NCI-H1105 treated with DMSO at 0.1 percent for 48 hours (cell line): ENCODE measurements at regions not wholly inside any gene's neighbourhood (a gene's known extent, or its start where the extent isn't known, plus 50 kb on each side); places are given as distances from the start of the nearest gene placed in this dataset.
"Not testable (repeated sequence)": the region's sequence is repeated elsewhere in the genome, so short reads cannot be mapped to it uniquely, and the experiment has no call there.

Experiments
- DNase-seq: peaks from one replicate; lab custom pipeline; 2025; lab: John Stamatoyannopoulos, UW

DNA sequence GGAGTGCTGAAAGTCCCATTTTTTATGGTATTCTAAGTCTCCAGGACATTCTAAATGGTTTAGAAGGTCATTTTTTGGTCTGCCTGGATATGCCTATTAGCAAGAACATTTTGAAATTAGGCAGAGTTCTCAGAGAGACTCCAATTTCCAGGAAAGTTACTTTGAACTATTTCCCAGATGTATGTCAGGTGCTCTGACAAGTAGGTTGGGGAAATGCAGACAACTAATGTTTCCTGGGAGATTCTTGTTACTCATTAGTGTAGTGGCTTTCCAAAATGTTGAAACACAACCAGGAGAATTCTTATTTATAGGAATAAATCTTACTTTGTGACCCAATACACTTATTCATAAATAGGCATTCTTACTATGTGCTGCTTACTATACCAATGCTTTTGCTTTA lies 268.4 kb downstream of the ZNF37A start:
- not testable (repeated sequence) for DNase-seq

DNA sequence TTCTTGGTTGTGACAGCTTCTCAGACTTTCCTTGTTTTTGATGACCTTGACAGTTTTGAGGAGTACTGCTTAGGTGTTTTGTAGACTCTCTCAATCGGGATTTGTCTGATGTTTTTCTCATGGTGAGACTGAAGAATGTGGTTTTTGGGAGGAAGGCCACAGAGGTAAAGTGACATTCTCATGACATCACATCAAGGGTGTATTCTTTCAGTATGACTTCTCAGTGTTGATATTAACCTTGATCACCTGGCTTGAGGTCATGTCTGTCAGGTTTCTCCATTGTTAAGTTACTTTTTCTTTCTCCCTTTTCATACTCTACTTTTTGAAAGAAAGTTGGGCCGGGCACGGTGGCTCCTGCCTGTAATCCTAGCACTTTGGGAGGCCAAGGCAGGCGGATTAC lies 269.9 kb downstream of the ZNF37A start:
- not testable (repeated sequence) for DNase-seq

DNA sequence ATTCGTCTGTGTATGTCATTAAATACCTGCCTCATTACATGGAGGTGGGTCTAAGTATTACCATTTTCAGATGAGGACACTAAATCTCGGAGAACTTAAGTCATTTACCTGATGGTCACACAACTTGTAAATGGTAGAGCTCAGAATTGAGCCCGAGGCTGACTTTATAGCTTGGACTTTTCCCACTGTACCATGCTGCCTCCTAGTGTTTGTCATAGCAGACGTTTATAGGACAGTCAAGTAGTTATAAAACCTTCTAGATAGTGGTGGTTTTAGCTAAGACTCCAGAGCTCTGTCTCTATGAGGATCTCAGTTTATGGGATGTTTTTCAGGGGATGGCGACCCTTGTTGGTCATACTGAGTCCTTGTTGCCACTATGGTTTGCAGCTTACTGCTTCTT lies 271.8 kb downstream of the ZNF37A start:
- peak; percentile 4 for DNase-seq

DNA sequence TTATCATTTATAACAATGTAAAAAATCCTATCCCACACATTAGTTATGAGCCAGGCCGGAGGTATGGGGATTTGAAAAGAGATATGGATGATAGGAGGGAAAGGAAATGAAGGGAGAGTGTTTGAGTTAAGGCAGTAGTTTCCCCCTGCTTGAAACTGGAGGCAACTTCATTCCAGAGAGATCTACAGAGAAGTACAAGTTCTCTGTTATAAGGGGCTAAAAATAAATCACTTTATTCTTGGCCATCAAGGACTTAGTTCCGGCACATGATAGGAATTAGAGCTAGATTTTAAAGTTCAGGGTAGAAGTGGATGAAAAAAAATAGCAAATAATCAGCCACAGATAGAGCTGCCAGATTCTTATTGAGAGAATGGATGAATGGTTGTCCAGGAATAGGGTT lies 289.7 kb downstream of the ZNF37A start:
- DNase-seq: not testable (repeated sequence)

DNA sequence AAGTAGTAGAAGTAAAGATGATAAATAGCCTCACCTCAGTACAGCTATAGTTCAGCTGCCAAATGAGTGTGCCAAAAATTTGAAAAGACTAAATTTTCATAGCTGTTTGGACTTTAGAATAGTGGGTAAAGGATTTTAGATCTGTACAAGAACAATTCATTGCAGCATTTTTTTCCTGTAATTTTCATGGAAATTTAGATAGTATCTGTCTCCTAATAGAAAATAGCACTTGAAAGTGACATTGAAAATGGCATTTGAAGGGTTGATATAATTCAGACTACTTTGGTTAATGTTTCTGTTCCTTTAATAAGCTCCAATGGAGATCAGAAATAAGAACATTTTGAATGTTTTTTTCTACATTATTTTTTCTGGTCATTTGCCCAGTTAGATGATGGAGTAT lies 292.7 kb downstream of the ZNF37A start:
- DNase-seq: not testable (repeated sequence)

DNA sequence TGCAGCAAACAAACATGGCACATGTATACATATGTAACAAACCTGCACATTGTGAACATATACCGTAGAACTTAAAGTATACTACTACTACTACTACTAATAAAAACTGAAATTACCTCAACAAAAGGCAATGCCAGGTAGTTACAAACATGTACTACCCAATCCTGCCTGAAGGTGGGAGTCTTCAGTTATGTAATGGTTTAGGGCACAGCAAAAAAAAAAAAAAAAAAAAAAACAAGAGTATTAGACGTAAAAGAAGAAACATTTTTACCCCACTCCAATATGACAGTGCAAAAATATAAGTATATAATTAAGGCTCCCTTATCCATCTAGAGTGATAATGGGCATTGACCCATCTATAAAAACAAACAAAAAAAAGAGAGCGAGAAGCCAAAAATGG lies 296.6 kb downstream of the ZNF37A start:
- not testable (repeated sequence) for DNase-seq

DNA sequence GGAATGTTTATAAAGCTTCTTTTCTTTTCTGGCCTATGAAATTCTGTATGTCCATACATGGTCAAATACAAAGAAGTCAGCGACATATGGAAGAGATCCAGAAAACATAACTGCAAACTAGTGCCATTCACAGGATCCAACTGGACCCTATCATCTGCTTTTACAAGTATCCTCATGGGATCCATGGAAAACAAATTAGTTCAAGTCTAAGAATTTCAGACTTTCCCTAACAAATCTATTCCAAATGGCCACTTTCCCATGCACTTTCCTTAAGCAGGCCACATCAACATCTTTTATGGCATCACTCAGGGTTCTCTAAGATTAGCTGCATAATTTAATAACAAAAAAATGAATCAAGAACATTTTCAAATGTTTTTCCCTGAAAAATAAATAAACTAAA lies 301.3 kb downstream of the ZNF37A start:
- DNase-seq: not testable (repeated sequence)

DNA sequence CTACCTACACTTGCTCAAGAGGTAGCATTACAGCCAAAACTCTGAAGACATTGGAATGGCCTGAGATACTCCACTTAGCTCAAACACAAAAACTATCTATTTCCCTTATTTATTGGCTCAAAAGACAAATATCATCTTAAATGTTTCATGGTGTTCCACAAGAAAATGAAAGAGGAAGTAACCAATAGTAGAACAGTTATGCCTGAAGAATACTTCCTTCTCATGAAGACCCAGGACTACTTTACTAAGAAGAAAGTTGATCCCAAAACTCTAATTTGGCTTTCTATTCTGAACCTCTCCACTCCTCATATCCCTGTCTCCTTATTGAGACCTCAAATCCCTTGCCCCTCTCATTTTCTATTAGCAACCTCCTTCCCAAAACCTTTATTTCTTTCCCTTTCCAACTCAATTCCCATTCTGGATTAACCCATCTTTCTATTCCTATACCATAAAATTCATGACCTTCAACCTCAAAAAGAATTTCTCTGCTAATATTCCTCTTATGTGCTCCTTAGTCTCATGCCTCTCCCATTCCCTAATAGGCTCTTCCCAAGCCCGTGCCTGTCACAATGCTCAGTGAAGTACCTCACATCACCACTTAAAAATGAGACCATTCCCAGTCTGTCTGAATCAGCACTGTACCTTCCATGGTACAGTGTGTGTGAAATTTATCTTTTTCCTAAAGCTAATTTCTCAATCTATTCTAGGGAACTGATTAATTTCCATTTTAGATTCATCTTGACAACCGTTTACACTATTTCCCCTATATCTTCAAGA lies 302.2 kb downstream of the ZNF37A start:
- not testable (repeated sequence) for DNase-seq

DNA sequence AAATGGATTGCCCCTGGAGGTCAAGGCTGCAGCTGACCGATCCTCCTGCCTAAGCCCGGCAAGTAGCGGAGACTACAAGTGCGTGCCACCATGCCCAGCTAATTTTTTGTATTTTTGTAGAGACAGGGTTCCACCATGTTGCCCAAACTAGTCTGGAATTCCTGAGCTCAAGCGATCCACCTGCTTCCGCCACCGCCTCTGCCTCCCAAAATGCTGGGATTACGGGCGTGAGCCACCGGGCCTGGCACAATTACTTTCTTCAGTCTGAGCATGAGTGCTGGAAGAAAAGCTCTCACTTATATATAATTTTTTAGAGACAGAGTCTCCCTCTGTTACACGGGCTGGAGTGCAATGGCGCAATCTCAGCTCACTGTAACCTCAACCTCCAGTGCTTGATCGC lies 307.4 kb downstream of the ZNF37A start:
- not testable (repeated sequence) for DNase-seq

DNA sequence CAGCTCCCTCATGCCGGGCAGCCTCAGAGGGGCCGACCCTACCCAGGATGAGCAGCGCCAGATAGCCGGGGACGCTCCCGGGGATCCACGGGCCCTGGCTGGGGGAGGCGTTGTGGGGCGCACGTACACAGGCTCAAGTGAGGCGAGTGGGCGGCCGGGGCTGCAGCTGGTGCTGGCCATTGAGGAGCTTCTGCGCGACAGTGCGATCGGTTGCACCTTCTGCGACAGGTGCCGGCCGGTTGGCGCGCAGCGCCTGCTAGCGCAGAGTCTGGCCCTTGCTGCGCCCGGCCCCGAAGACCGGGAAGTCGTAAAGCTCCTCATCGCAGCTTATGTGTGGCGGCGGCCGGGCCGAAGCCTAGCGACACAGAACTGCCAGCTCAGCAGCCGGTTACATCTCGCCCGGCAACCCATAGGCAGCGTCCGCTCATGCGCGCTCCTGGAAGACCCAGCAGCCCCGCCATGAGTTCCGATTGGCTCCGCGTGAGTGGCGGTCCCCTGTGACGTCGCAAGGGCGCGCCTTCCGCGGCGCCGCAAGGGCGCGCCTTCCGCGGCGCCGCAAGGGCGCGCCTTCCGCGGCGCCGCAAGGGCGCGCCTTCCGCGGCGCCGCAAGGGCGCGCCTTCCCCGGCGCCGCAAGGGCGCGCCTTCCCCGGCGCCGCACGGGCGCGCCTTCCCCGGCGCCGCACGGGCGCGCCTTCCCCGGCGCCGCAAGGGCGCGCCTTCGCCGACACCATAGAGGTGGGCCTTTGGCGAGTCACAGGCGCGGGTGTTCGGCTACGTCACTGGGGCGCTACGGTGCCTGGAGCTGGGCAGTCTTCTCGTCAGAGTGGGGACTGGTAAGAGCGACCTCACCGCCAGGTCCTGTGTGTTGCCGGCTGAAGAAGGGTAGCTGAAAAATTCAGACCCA lies 308.6 kb downstream of the ZNF37A start:
- DNase-seq: peak; percentile 80

DNA sequence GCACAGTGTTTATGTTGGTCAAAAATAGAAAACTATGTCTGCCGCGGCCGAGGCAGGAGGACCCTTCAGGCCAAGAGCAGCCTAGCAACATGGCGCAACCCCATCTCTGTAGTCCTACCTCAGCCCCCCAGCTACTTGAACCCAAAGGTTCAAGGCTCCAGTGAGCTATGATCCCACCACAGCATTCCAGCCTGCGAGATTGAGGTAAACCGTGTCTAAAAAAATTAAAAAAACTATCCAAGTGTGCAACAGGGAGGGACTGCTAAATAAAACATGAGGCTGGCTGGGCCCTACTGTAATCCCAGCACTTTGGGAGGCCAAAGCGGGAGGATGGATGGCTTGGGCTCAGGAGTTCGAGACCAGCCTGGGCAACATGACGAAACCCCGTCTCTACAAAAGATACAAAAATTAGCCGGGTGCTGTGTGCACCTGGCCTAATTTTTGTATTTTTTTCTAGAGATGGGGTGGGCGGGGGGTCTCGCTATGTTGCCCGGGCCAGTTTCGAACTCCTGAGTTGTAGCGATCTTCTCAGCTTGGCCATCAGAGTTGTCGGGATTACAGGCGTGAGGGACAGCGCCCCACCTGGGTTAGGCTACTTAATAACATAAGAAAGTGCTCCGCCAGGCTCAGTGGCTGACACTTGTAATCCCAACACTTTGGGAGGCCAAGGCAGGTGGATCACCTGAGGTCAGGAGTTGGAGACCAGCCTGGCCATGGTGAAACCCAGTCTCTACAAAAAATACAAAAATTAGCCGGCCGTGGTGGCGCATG lies 309.4 kb downstream of the ZNF37A start:
- DNase-seq: not testable (repeated sequence)

DNA sequence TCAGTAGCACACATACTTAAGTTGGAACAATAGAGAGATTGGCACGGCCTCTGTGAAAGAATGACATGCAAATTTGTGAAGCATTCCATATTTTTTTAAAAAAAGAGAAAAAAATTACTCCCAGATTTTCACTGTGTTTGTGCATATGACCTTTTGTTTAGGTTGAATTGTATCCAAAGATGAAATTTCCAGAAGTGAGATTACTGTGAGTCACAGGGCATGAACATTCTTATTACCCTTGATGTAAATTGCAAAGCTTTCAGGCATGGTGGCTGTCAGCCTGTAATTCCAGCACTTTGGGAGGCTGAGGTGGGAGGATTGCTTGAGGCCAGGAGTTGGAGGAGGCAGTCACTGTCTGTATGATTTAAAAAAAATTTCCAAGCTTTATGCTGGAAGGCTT lies 329.5 kb downstream of the ZNF37A start:
- DNase-seq: not testable (repeated sequence)

DNA sequence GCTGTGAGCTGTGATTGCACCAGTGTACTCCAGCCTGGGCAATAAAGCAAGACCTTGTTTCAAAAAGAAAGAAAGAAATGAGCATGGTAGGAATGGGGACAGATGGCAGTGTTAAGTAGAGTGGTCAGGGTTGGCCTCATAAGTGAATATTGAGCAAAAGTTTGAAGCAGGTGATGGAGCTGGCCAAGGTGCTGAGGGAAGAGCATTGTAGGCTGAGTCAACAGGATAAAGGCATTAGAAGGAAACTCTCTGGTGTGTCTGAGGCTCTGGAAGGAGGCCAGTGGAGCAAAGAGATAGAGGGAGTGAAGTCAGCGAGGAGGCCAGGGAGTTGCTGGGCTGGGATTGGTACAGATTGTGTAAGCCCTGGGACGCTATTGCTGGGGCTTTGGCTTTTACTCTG lies 336.1 kb downstream of the ZNF37A start:
- DNase-seq: not testable (repeated sequence)

DNA sequence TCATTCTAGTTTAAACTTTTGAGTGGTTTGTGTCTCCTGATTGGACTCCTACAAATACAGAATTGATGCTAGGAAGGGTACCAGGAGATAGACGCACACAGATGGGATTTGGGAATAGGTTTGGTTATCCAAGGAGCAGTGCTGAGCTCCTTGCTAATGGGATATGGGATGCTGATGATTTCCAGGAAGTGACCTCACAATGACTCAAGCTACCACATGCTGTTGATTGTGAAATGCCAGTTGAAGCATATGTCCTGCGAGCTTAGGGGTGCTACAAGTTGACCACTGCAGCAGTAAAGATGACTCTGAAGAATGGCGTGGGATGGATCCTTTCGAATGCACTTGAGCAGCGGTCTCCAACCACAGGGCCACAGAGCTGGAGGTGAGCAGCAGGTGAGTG lies 343.2 kb downstream of the ZNF37A start:
- DNase-seq: not testable (repeated sequence)

DNA sequence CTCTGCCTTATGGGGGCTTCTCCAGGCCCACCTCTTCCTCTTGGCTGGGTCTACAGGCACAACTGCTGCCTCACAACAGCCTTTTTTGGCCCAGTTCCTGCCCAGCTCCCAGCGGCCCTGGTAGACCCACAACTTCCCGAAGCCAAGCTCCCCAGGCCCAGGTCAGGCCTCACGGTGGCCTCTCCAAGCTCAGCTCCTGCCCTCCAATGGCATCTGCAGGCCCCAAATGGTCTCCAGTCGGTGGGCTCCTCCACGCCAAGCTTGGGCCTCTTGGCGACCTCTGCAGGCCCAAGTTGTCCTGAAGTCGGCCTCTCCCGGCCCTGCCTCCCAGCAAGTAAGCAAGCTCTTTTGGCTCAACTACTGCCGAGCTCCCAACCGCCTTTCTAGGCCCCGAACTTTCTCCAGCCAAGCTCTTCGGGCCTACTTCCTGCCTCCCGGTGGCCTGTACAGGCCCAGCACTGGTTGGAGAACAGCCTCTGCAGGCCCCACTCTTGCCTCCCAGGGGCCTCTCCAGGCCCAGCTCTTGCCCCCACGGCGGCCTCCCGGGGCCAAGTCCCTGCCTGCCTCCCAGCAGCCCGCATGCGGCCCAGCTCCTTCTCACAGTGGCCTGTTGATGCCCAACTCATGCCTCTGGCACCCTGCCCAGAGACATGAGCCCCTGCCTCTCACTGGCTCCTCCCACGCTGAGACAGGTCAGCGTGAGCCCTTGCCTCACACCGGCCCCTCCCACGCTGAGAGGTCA lies 354.6 kb downstream of the ZNF37A start:
- DNase-seq: not testable (repeated sequence)

DNA sequence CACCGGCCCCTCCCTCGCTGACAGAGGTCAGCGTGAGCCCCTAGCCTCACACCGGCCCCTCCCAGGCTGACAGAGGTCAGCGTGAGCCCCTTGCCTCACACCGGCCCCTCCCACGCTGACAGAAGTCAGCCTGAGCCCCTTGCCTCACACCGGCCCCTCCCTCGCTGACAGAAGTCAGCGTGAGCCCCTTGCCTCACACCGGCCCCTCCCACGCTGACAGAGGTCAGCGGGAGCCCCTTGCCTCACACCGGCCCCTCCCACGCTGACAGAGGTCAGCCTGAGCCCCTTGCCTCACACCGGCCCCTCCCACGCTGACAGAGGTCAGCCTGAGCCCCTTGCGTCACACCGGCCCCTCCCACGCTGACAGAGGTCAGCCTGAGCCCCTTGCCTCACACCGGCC lies 355.5 kb downstream of the ZNF37A start:
- not testable (repeated sequence) for DNase-seq

DNA sequence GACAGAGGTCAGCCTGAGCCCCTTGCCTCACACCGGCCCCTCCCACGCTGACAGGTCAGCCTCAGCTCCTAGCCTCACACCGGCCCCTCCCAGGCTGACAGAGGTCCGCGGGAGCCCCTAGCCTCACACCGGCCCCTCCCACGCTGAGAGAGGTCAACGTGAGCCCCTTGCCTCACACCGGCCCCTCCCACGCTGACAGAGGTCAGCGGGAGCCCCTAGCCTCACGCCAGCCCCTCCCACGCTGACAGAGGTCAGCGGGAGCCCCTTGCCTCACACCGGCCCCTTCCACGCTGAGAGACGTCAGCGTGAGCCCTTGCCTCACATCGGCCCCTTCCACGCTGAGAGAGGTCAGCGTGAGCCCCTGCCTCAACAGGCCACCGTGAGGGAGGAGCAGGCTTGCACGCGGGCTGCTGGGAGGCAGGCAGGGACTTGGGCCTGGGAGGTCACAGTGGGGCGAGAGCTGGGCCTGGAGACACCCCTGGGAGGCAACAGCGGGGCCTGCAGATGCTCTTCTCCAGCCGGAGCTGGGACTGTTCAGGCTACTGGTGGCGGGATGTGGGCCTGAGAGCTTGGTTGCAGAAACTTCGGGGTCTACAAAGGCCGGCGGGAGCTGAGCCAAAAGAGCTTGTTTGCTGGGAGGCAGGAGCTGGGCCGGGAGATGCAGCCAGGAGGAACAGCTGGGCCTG lies 356.4 kb downstream of the ZNF37A start:
- DNase-seq: not testable (repeated sequence)

DNA sequence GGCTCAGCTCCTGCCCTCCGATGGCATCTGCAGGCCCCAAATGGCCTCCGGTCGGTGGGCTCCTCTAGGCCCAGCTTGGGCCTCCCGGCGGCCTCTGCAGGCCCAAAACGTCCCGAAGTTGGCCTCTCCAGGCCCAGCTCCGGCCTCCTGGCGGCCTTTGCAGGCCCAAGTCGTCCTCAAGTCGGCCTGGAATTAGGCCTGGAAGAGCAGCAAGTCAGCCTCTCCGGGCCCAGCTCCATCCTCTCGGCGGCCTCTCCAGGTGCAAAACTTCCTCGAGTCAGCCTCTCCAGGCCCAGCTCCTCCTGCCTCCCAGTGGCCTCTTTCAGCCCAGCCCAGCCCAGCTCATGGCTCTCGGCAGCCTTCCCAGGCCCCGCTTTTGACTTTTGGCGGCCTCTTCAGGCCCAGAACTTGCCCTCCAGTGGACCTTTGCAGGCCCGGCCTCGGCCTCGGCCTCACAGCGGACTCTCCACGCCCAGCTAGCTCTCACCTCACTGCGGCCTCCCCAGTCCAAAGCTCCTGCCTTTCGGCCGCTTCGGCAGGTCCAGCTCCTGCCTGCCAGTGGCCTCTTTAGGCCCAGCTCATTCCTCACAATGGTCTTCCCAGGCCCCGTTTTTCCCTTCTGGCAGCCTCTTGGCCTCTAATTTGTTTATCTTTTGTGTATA lies 357.3 kb downstream of the ZNF37A start:
- not testable (repeated sequence) for DNase-seq
